ENCODE measurements at regions not wholly inside any gene's neighbourhood (a gene's known extent, or its start where the extent isn't known, plus 50 kb on each side); places are given as distances from the start of the nearest gene placed in this dataset.

DNA sequence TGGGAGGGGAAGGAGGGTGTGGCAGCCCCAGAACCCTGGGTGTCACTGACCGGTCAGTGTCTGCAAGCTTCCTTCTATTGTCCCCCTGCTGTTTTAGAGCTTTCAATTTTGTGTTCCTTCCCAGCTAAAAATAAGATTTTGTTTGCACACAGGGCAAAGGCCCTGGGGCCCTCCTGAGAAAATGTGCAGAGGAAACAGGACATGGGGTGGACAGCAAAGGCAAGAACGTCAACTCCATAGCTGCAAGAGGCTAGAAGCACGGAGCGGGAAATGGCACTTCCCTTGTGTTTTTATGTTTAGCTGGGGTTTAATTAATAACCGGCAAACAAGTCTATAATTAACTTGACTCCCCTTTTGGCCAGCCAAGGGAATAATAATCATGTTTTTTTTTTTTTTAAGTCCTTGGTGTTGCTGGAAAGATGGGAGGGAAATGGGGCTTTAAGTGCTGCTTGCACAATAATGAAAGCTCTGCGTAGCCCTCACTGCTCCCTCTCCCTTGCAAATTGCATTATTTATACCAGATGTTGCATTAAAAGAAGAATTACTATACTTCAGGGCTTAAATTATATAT is 261.4 kb upstream of the USP24 start:
- intact Hi-C loops (cut with DNase I): no loop called here
- 79% methylated on average over 6 of the region's 6 CpGs for WGBS
- no peaks in the 10 kb centered on the region for H3K27me3 ChIP-seq (replicated peaks; ENCODE audit: insufficient read depth)
- DNase-seq (ENCODE audit: low spot score): no peak
- H3K4me1 ChIP-seq (replicated peaks): no peaks in the 10 kb centered on the region
- H3K9me3 ChIP-seq: no peaks in the 10 kb centered on the region
- TF ChIP-seq, protein P1, sequence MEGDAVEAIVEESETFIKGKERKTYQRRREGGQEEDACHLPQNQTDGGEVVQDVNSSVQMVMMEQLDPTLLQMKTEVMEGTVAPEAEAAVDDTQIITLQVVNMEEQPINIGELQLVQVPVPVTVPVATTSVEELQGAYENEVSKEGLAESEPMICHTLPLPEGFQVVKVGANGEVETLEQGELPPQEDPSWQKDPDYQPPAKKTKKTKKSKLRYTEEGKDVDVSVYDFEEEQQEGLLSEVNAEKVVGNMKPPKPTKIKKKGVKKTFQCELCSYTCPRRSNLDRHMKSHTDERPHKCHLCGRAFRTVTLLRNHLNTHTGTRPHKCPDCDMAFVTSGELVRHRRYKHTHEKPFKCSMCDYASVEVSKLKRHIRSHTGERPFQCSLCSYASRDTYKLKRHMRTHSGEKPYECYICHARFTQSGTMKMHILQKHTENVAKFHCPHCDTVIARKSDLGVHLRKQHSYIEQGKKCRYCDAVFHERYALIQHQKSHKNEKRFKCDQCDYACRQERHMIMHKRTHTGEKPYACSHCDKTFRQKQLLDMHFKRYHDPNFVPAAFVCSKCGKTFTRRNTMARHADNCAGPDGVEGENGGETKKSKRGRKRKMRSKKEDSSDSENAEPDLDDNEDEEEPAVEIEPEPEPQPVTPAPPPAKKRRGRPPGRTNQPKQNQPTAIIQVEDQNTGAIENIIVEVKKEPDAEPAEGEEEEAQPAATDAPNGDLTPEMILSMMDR (IDR thresholded peaks at IDR 0.05): no peak
- no peak for TF ChIP-seq POLR2A (IDR thresholded peaks at IDR 0.05)
- H3K36me3 ChIP-seq: no peaks in the 10 kb centered on the region
- H3K27ac ChIP-seq: no peak overlapping the region
- H3K4me3 ChIP-seq: no peak overlapping the region

DNA sequence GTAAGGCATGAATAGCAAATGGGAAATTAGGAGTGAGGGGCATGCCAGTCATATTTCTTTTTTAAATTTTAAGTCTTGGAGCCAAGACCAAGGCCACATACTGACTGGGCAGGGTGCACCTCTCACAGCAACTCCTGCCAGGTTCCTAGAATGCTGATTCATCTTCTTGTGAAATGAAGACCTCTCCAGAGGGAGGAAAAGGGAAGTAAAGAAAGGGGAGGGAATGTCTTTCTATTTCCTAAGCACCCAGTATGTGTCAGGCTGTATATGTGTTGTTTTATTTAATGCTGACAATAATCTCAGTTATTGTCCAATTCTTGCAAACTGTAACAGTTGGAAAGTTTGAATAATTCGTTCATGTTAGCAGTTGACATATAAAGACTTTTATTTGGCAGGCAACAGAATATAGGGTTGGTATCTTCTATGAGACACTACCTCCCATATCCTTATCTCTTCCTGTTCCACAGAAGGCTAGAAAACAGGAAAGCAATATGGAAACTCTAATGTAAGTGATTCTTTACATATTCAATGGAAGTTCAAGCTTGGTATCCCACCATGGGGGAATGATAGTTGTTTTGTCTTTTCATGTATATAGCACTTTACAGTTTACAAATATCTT is 259.1 kb upstream of the USP24 start:
- intact Hi-C loops (cut with DNase I): no loop called here
- H3K27me3 ChIP-seq (replicated peaks; ENCODE audit: insufficient read depth): no peaks in the 10 kb centered on the region
- WGBS: 63% methylated on average over 1 of the region's 1 CpG

DNA sequence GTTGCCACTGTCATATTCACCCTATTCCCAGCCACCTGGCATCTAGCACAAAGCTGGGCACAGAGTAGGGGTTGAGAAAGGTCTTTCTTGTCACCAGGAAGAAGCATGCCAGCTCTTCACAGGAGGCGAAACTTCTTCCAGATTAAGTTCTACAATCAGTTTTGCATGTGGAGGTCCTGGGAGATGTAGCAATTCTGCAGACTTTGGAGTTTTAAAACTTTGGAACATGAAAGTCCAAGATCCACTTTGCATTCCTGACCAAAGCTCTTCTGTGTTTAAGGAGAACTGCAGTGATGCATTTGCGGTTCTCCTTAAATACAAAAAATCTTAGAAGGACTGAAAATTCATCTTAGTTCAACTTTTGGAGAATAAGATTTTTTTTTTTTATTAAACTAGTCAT is 258.5 kb upstream of the USP24 start:
- H3K4me1 ChIP-seq (replicated peaks): no peaks in the 10 kb centered on the region
- H3K36me3 ChIP-seq: no peaks in the 10 kb centered on the region
- H3K4me3 ChIP-seq: no peak overlapping the region
- H3K27me3 ChIP-seq (replicated peaks; ENCODE audit: insufficient read depth): no peaks in the 10 kb centered on the region
- WGBS: 98% methylated on average over 2 of the region's 2 CpGs
- intact Hi-C loops (cut with DNase I): no loop called here
- H3K27ac ChIP-seq: no peak overlapping the region
- TF ChIP-seq POLR2A (IDR thresholded peaks at IDR 0.05) (no peak), POLR2AphosphoS5 (IDR thresholded peaks at IDR 0.05) (no peak)
- TF ChIP-seq, protein P1 (IDR thresholded peaks at IDR 0.05): no peak
- no peaks in the 10 kb centered on the region for H3K9me3 ChIP-seq
- DNase-seq (ENCODE audit: low spot score): no peak

More for the DNA sequence above, 259.1 kb upstream of the USP24 start:
- no peaks in the 10 kb centered on the region for H3K36me3 ChIP-seq
- no peak overlapping the region for H3K27ac ChIP-seq
- TF ChIP-seq POLR2A (IDR thresholded peaks at IDR 0.05) (no peak), POLR2AphosphoS5 (IDR thresholded peaks at IDR 0.05) (no peak)
- TF ChIP-seq, protein P1 (IDR thresholded peaks at IDR 0.05): no peak
- no peak overlapping the region for H3K4me3 ChIP-seq
- H3K9me3 ChIP-seq: no peaks in the 10 kb centered on the region
- no peak for DNase-seq (ENCODE audit: low spot score)
- no peaks in the 10 kb centered on the region for H3K4me1 ChIP-seq (replicated peaks)

DNA sequence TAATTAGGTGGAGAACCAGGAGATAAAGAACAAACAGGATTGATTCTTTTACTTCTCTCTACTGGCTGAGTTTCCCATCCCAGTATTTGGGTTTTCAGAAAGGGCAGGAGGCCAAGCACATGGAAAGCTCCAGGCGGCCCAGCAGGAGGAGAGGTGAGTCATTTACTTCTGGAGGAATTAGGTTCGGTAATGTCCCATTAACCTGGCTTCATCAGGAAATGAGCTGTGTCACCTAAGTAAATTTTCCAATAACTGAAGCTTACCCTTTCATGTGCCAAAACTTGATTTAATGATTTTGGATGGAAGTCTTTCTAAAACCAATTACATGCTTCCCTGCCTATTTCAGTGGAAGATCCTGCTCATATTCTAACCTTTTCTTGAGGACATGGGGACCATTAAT is 257.6 kb upstream of the USP24 start:
- 28% methylated on average over 2 of the region's 2 CpGs for WGBS
- no peak for TF ChIP-seq POLR2AphosphoS5 (IDR thresholded peaks at IDR 0.05)
- TF ChIP-seq POLR2A (IDR thresholded peaks at IDR 0.05): no peak
- TF ChIP-seq, protein P1 (IDR thresholded peaks at IDR 0.05): no peak
- Histone ChIP-seq H3K36me3 (no peaks in the 10 kb centered on the region), H3K4me3 (no peak overlapping the region), H3K9me3 (no peaks in the 10 kb centered on the region), H3K4me1 (replicated peaks) (no peaks in the 10 kb centered on the region), H3K27me3 (replicated peaks; ENCODE audit: insufficient read depth) (no peaks in the 10 kb centered on the region), H3K27ac (no peak overlapping the region)
- intact Hi-C loops (cut with DNase I): no loop called here
- no peak for DNase-seq (ENCODE audit: low spot score)

DNA sequence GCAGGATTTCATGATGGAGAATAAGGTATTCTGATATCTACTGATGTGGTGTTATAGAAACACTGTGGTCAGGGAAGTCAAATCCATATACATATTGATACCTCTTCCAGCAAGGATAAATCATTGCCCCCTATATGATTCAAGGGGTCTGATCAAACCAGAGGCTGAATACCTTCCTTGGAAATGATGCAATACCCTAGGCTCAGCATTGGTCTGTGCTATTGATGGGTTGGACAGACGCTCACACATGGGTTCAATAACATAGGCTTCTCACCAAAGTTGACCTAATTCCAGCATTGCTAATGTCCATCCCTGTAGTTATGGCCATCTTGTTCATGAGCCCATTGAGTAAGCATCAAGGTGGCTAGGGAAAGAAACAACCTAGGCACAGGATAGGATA is 257.0 kb upstream of the USP24 start:
- H3K4me3 ChIP-seq: no peak overlapping the region
- DNase-seq (ENCODE audit: low spot score): no peak
- TF ChIP-seq POLR2A (IDR thresholded peaks at IDR 0.05): no peak
- TF ChIP-seq, protein P1 (IDR thresholded peaks at IDR 0.05): no peak

More for the DNA sequence above, 257.0 kb upstream of the USP24 start:
- WGBS: 95% methylated on average over 1 of the region's 1 CpG
- H3K36me3 ChIP-seq: no peaks in the 10 kb centered on the region
- H3K27ac ChIP-seq: no peak overlapping the region
- no peaks in the 10 kb centered on the region for H3K9me3 ChIP-seq
- H3K4me1 ChIP-seq (replicated peaks): no peaks in the 10 kb centered on the region
- no peaks in the 10 kb centered on the region for H3K27me3 ChIP-seq (replicated peaks; ENCODE audit: insufficient read depth)
- intact Hi-C loops (cut with DNase I): no loop called here

All from prostate gland (tissue), 2 donors.